ENCODE measurements at regions not wholly inside any gene's neighbourhood (a gene's known extent, or its start where the extent isn't known, plus 50 kb on each side); places are given as distances from the start of the nearest gene placed in this dataset.

DNA sequence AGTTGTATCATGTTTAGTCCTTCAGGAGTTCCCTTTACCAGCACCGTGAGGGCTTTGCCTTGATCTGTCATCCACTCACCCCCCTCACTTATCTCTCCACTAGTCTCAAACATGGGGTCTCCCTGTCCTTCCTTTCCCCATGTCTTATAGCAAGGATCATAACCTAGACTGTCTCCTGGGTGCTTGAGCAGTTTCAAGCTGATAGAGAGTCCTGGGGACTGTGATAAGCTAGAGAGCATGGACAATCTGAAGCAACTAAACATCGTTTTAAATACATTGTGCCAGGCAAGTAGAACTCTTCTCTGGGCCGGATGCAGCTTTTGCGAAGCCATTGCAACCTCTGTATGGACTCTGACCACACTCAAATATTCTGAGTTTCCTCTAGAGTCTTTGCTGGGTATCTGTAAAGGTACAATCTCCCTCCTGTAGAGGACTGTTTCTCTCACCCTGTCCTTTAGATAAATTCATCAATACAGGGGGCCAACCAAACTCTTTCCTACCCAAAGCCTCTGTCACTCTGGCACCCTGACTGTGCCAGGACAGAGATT, 684.6 kb upstream of the NR2F2 start:
- no CpG with 5 or more reads among the region's 4 CpGs for WGBS (ENCODE audit: extremely low coverage, insufficient coverage, insufficient read length)

GRCh38 chr15:95646484-95647273, 683.8 kb upstream of the NR2F2 start:
- no peak overlapping the region for H3K4ac ChIP-seq (ENCODE audit: low read depth, low read length)
- no peak overlapping the region for H4K91ac ChIP-seq (ENCODE audit: low read depth, low read length)
- no peaks in the 10 kb centered on the region for H3K9me3 ChIP-seq (ENCODE audit: insufficient read depth, low read depth, low read length)
- no peaks in the 10 kb centered on the region for H3K4me1 ChIP-seq (ENCODE audit: control insufficient read depth in 1 of 2, insufficient read depth in 2 of 2, low read length in 2 of 2)
- no peak overlapping the region for H2AK5ac ChIP-seq (ENCODE audit: low read length)
- H4K12ac ChIP-seq (ENCODE audit: low read depth, low read length) = no peak overlapping the region
- no peak for DNase-seq
- no peak overlapping the region for H2AFZ ChIP-seq (ENCODE audit: insufficient read depth, low read length, poor library complexity)
- H3K36me3 ChIP-seq (ENCODE audit: control insufficient read depth in 1 of 2, insufficient read depth in 2 of 2, low read length in 2 of 2) = no peaks in the 10 kb centered on the region
- no peak overlapping the region for H3K14ac ChIP-seq (ENCODE audit: low read length)
- H3K4me2 ChIP-seq (ENCODE audit: low read length) = no peak overlapping the region
- no peaks in the 10 kb centered on the region for H3K79me2 ChIP-seq (ENCODE audit: control insufficient read depth, insufficient read depth, low read length, poor library complexity)
- H3K23ac ChIP-seq (ENCODE audit: low read length) = no peak overlapping the region
- no peak overlapping the region for H3K27ac ChIP-seq (ENCODE audit: low read depth, low read length)
- H3K4me3 ChIP-seq (ENCODE audit: low read depth, low read length) = no peak overlapping the region
- H3K18ac ChIP-seq (ENCODE audit: low read length) = no peak overlapping the region
- no peak overlapping the region for H2BK5ac ChIP-seq (ENCODE audit: low read depth, low read length, poor library complexity)
- H2BK120ac ChIP-seq (ENCODE audit: insufficient read depth, low read length, poor library complexity) = no peak overlapping the region
- WGBS (ENCODE audit: extremely low coverage, insufficient coverage, insufficient read length) = no CpG with 5 or more reads among the region's 8 CpGs
- no peak overlapping the region for H3K9ac ChIP-seq (ENCODE audit: low read length)
- no peak overlapping the region for H2BK12ac ChIP-seq (ENCODE audit: low read length)
- no peaks in the 10 kb centered on the region for H3K27me3 ChIP-seq (ENCODE audit: insufficient read depth, low read length)
- no peak overlapping the region for H4K8ac ChIP-seq (ENCODE audit: low read depth, low read length)
- H3K79me1 ChIP-seq (ENCODE audit: low read length) = no peaks in the 10 kb centered on the region

More for the DNA sequence above, 684.6 kb upstream of the NR2F2 start:
- Histone ChIP-seq H3K14ac (ENCODE audit: low read length) (no peak overlapping the region), H3K79me1 (ENCODE audit: low read length) (no peaks in the 10 kb centered on the region), H2BK120ac (ENCODE audit: insufficient read depth, low read length, poor library complexity) (no peak overlapping the region), H4K12ac (ENCODE audit: low read depth, low read length) (no peak overlapping the region), H3K27ac (ENCODE audit: low read depth, low read length) (no peak overlapping the region), H3K4me2 (ENCODE audit: low read length) (no peak overlapping the region), H4K8ac (ENCODE audit: low read depth, low read length) (no peak overlapping the region), H3K23ac (ENCODE audit: low read length) (no peak overlapping the region), H2AFZ (ENCODE audit: insufficient read depth, low read length, poor library complexity) (no peak overlapping the region), H2AK5ac (ENCODE audit: low read length) (no peak overlapping the region), H2BK5ac (ENCODE audit: low read depth, low read length, poor library complexity) (no peak overlapping the region), H3K79me2 (ENCODE audit: control insufficient read depth, insufficient read depth, low read length, poor library complexity) (no peaks in the 10 kb centered on the region), H3K27me3 (ENCODE audit: insufficient read depth, low read length) (no peaks in the 10 kb centered on the region), H3K4me1 (ENCODE audit: control insufficient read depth in 1 of 2, insufficient read depth in 2 of 2, low read length in 2 of 2) (no peaks in the 10 kb centered on the region), H4K91ac (ENCODE audit: low read depth, low read length) (no peak overlapping the region), H3K4me3 (ENCODE audit: low read depth, low read length) (no peak overlapping the region), H3K36me3 (ENCODE audit: control insufficient read depth in 1 of 2, insufficient read depth in 2 of 2, low read length in 2 of 2) (no peaks in the 10 kb centered on the region), H3K9ac (ENCODE audit: low read length) (no peak overlapping the region), H3K9me3 (ENCODE audit: insufficient read depth, low read depth, low read length) (no peaks in the 10 kb centered on the region), H2BK12ac (ENCODE audit: low read length) (no peak overlapping the region), H3K18ac (ENCODE audit: low read length) (no peak overlapping the region), H3K4ac (ENCODE audit: low read depth, low read length) (no peak overlapping the region)
- DNase-seq = no peak

DNA sequence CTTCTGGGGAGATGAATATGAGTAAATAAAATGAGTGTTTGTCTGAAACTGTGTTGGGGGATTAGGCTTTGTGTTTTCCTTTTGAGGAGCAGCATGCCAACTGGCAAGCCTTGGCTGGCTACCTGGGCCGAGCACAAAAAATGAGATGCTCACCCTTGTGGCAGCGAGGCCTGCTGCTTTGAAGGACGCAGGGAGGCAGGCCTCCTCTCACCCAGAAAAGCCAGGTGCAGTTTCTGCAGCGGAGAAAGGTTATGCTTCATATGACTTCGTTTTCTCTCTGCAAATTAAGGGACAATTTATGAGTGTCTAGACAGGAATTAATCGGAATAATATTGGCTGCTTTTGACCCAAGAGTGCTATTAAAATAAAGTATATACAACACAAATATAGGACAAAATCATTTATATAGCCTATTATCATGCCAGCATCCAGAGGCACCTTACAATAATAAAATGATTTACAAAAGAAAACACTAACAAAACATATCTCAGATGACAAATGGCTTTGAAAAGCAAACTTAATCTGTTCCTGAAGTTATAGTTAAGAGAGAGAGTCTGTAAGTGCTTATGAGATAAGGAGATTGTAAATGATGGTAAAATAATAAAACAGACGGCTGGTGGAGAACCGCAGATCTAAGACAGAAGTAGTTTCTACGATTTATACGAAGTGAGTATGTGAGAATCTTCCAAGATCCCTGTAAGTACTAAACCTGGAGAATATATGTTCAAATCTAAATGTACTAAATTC, 682.8 kb upstream of the NR2F2 start:
- no peak for DNase-seq
- Histone ChIP-seq H3K4me1 (ENCODE audit: control insufficient read depth in 1 of 2, insufficient read depth in 2 of 2, low read length in 2 of 2) (no peaks in the 10 kb centered on the region), H3K4me3 (ENCODE audit: low read depth, low read length) (no peak overlapping the region), H3K14ac (ENCODE audit: low read length) (no peak overlapping the region), H3K79me2 (ENCODE audit: control insufficient read depth, insufficient read depth, low read length, poor library complexity) (no peaks in the 10 kb centered on the region), H3K18ac (ENCODE audit: low read length) (no peak overlapping the region), H3K23ac (ENCODE audit: low read length) (no peak overlapping the region), H2BK12ac (ENCODE audit: low read length) (no peak overlapping the region), H3K27ac (ENCODE audit: low read depth, low read length) (no peak overlapping the region), H4K91ac (ENCODE audit: low read depth, low read length) (no peak overlapping the region), H3K9ac (ENCODE audit: low read length) (no peak overlapping the region), H2AK5ac (ENCODE audit: low read length) (no peak overlapping the region), H3K36me3 (ENCODE audit: control insufficient read depth in 1 of 2, insufficient read depth in 2 of 2, low read length in 2 of 2) (no peaks in the 10 kb centered on the region), H3K4me2 (ENCODE audit: low read length) (no peak overlapping the region), H3K79me1 (ENCODE audit: low read length) (no peaks in the 10 kb centered on the region), H3K27me3 (ENCODE audit: insufficient read depth, low read length) (no peaks in the 10 kb centered on the region), H2BK120ac (ENCODE audit: insufficient read depth, low read length, poor library complexity) (no peak overlapping the region), H3K9me3 (ENCODE audit: insufficient read depth, low read depth, low read length) (no peaks in the 10 kb centered on the region), H4K8ac (ENCODE audit: low read depth, low read length) (no peak overlapping the region), H2BK5ac (ENCODE audit: low read depth, low read length, poor library complexity) (no peak overlapping the region), H4K12ac (ENCODE audit: low read depth, low read length) (no peak overlapping the region), H2AFZ (ENCODE audit: insufficient read depth, low read length, poor library complexity) (no peak overlapping the region), H3K4ac (ENCODE audit: low read depth, low read length) (no peak overlapping the region)
- 100% methylated on average over 1 of the region's 10 CpGs for WGBS (ENCODE audit: extremely low coverage, insufficient coverage, insufficient read length)

DNA sequence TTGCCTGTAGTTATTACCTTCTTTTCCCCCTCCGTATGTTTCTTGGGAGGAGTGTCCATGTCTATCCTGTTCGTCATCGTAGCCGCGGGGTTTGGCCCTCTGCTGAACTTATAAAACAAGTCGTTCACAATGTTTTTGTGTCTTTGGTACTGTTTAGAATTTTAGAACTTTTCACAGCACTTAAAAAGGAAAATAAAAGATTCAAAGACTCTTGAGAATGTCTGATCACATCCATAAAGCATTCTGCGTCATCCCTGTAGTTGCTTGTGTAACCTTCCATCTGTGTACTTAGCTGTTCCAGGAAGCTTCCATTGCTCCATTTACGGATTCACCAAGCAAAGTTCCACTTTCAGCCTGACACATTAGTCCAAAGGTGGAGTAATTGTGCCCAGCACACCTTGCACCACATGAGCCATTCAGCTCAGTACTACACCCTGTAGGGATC, 677.1 kb upstream of the NR2F2 start:
- no peaks in the 10 kb centered on the region for H3K4me1 ChIP-seq (ENCODE audit: control insufficient read depth in 1 of 2, insufficient read depth in 2 of 2, low read length in 2 of 2)
- H2AK5ac ChIP-seq (ENCODE audit: low read length) = no peak overlapping the region
- no peak overlapping the region for H2BK5ac ChIP-seq (ENCODE audit: low read depth, low read length, poor library complexity)
- H3K14ac ChIP-seq (ENCODE audit: low read length) = no peak overlapping the region
- H3K27ac ChIP-seq (ENCODE audit: low read depth, low read length) = no peak overlapping the region
- H4K8ac ChIP-seq (ENCODE audit: low read depth, low read length) = no peak overlapping the region
- H2BK120ac ChIP-seq (ENCODE audit: insufficient read depth, low read length, poor library complexity) = no peak overlapping the region
- no peaks in the 10 kb centered on the region for H3K9me3 ChIP-seq (ENCODE audit: insufficient read depth, low read depth, low read length)
- no peak overlapping the region for H3K9ac ChIP-seq (ENCODE audit: low read length)
- no peak overlapping the region for H3K4me2 ChIP-seq (ENCODE audit: low read length)
- H3K79me1 ChIP-seq (ENCODE audit: low read length) = no peaks in the 10 kb centered on the region
- no peak overlapping the region for H3K4ac ChIP-seq (ENCODE audit: low read depth, low read length)
- H4K12ac ChIP-seq (ENCODE audit: low read depth, low read length) = no peak overlapping the region
- H3K23ac ChIP-seq (ENCODE audit: low read length) = no peak overlapping the region
- no peak overlapping the region for H4K91ac ChIP-seq (ENCODE audit: low read depth, low read length)
- DNase-seq = peak; percentile 43 to 69
- H3K36me3 ChIP-seq (ENCODE audit: control insufficient read depth in 1 of 2, insufficient read depth in 2 of 2, low read length in 2 of 2) = no peaks in the 10 kb centered on the region
- WGBS (ENCODE audit: extremely low coverage, insufficient coverage, insufficient read length) = no CpG with 5 or more reads among the region's 8 CpGs
- H3K4me3 ChIP-seq (ENCODE audit: low read depth, low read length) = no peak overlapping the region
- H3K27me3 ChIP-seq (ENCODE audit: insufficient read depth, low read length) = no peaks in the 10 kb centered on the region
- no peak overlapping the region for H2BK12ac ChIP-seq (ENCODE audit: low read length)
- no peak overlapping the region for H2AFZ ChIP-seq (ENCODE audit: insufficient read depth, low read length, poor library complexity)
- no peaks in the 10 kb centered on the region for H3K79me2 ChIP-seq (ENCODE audit: control insufficient read depth, insufficient read depth, low read length, poor library complexity)
- H3K18ac ChIP-seq (ENCODE audit: low read length) = no peak overlapping the region

All from trophoblast cell (in vitro differentiated cells and primary cell).